ENCODE measurements at regions not wholly inside any gene's neighbourhood (a gene's known extent, or its start where the extent isn't known, plus 50 kb on each side); places are given as distances from the start of the nearest gene placed in this dataset.

DNA sequence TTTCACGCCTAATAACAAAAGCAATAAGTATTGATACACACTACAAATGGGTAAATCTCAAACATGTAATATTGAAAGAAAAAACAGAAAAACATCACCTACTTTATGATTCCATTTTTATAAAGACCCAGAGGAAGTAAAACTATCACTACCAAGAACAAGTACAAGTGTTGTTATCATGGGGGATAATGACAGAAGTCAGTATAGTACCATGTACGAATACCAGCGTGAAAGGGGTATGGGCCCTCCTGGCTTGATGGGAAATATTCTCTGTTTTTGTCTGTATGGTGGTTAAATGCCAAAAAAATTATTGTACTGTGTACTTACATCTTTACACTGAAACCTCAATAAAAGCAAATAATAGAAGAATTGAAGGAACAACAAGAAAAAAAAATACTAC is 665.7 kb downstream of the TMEM182 start:
- Histone ChIP-seq H4K20me1 (ENCODE audit: low read length) (no peaks in the 10 kb centered on the region), H3K9me3 (ENCODE audit: low read length) (no peaks in the 10 kb centered on the region), H3K4me2 (ENCODE audit: low read length) (no peak overlapping the region), H3K27ac (ENCODE audit: low read length) (no peak overlapping the region), H3K9me2 (replicated peaks; ENCODE audit: low read length) (no peaks in the 10 kb centered on the region), H3K4me3 (ENCODE audit: low read length) (no peak overlapping the region), H3K9ac (ENCODE audit: low read length) (no peak overlapping the region), H3K79me2 (ENCODE audit: low read length) (no peaks in the 10 kb centered on the region), H3K4me1 (ENCODE audit: insufficient read depth, low read length) (no peaks in the 10 kb centered on the region), H2AFZ (ENCODE audit: low read length) (no peak overlapping the region), H3F3A (ENCODE audit: low read length, unreplicated experiment) (no peaks in the 10 kb centered on the region), H3K27me3 (ENCODE audit: low read length) (peaks cover 13% of the 10 kb centered on the region; the same call in 1 of the 2 replicates), H3K36me3 (ENCODE audit: low read depth, low read length) (no peaks in the 10 kb centered on the region)
- ChIA-PET POLR2A (ENCODE audit: unreplicated experiment) (no interaction called here), CTCF (no interaction called here)
- TF ChIP-seq EZH2 (IDR thresholded peaks at IDR 0.05; ENCODE audit: low read length, unreplicated experiment), result no peak
- TF ChIP-seq, protein P1, sequence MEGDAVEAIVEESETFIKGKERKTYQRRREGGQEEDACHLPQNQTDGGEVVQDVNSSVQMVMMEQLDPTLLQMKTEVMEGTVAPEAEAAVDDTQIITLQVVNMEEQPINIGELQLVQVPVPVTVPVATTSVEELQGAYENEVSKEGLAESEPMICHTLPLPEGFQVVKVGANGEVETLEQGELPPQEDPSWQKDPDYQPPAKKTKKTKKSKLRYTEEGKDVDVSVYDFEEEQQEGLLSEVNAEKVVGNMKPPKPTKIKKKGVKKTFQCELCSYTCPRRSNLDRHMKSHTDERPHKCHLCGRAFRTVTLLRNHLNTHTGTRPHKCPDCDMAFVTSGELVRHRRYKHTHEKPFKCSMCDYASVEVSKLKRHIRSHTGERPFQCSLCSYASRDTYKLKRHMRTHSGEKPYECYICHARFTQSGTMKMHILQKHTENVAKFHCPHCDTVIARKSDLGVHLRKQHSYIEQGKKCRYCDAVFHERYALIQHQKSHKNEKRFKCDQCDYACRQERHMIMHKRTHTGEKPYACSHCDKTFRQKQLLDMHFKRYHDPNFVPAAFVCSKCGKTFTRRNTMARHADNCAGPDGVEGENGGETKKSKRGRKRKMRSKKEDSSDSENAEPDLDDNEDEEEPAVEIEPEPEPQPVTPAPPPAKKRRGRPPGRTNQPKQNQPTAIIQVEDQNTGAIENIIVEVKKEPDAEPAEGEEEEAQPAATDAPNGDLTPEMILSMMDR (conservative IDR thresholded peaks at IDR 0.05; ENCODE audit: low read depth, low read length), result no peak
- no peak for TF ChIP-seq EZH2phosphoT487 (IDR thresholded peaks at IDR 0.05; ENCODE audit: borderline replicate concordance, low read length)
- intact Hi-C loops (cut with micrococcal nuclease), result no loop called here
- DNase-seq, result no peak
- ATAC-seq, result no peak
- no TSS peak for BruUV-seq (replicated peaks)

- TF ChIP-seq, protein P1 (conservative IDR thresholded peaks at IDR 0.05; ENCODE audit: low read depth, low read length), result no peak
- no peak for TF ChIP-seq EZH2phosphoT487 (IDR thresholded peaks at IDR 0.05; ENCODE audit: borderline replicate concordance, low read length)
- no peak for TF ChIP-seq EZH2 (IDR thresholded peaks at IDR 0.05; ENCODE audit: low read length, unreplicated experiment)
- ATAC-seq, result no peak
- Histone ChIP-seq H2AFZ (ENCODE audit: low read length) (no peak overlapping the region), H3K9ac (ENCODE audit: low read length) (no peak overlapping the region), H4K20me1 (ENCODE audit: low read length) (no peaks in the 10 kb centered on the region), H3F3A (ENCODE audit: low read length, unreplicated experiment) (no peaks in the 10 kb centered on the region), H3K79me2 (ENCODE audit: low read length) (no peaks in the 10 kb centered on the region), H3K4me3 (ENCODE audit: low read length) (no peak overlapping the region), H3K4me2 (ENCODE audit: low read length) (no peak overlapping the region), H3K9me2 (replicated peaks; ENCODE audit: low read length) (no peaks in the 10 kb centered on the region), H3K9me3 (ENCODE audit: low read length) (peaks cover 6% of the 10 kb centered on the region; the same call in 1 of the 2 replicates), H3K27me3 (ENCODE audit: low read length) (peaks cover 13% of the 10 kb centered on the region; the same call in 1 of the 2 replicates), H3K36me3 (ENCODE audit: low read depth, low read length) (no peaks in the 10 kb centered on the region), H3K27ac (ENCODE audit: low read length) (no peak overlapping the region), H3K4me1 (ENCODE audit: insufficient read depth, low read length) (no peaks in the 10 kb centered on the region)
- BruUV-seq (replicated peaks), result no TSS peak
- no peak for DNase-seq
- intact Hi-C loops (cut with micrococcal nuclease), result no loop called here
- CTCF ChIA-PET, result no interaction called here
- POLR2A ChIA-PET (ENCODE audit: unreplicated experiment), result no interaction called here
Observed at GRCh38 chr2:103430191-103430590, 668.4 kb downstream of the TMEM182 start.

DNA sequence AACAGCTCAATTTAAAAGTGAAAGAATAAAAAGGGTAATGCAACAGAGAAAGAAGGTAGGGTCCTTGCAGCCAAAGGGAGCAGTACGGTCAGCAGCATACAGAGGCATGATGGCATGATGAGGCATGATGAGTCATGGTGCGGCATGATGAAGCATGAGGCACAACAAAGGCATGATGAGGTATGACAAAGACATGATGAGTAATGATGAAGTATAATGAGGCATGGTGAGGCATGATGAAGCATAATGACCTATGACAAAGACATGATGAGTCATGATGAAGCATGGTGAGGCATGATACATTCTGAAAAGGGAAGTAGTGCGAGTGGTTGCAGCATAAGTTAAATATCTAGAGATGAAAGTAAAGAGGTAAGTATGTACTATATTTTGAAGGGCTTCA is 673.2 kb downstream of the TMEM182 start:
- Histone ChIP-seq H3K4me1 (ENCODE audit: insufficient read depth, low read length) (no peaks in the 10 kb centered on the region), H3F3A (ENCODE audit: low read length, unreplicated experiment) (no peaks in the 10 kb centered on the region), H4K20me1 (ENCODE audit: low read length) (no peaks in the 10 kb centered on the region), H2AFZ (ENCODE audit: low read length) (no peak overlapping the region), H3K27ac (ENCODE audit: low read length) (no peak overlapping the region), H3K36me3 (ENCODE audit: low read depth, low read length) (no peaks in the 10 kb centered on the region), H3K9me2 (replicated peaks; ENCODE audit: low read length) (no peaks in the 10 kb centered on the region), H3K4me3 (ENCODE audit: low read length) (no peak overlapping the region), H3K9ac (ENCODE audit: low read length) (no peak overlapping the region), H3K4me2 (ENCODE audit: low read length) (no peak overlapping the region), H3K9me3 (ENCODE audit: low read length) (peaks cover 6% of the 10 kb centered on the region; the same call in 1 of the 2 replicates), H3K79me2 (ENCODE audit: low read length) (no peaks in the 10 kb centered on the region), H3K27me3 (ENCODE audit: low read length) (peaks cover 13% of the 10 kb centered on the region; the same call in 1 of the 2 replicates)
- no TSS peak for BruUV-seq (replicated peaks)
- TF ChIP-seq, protein P1 (conservative IDR thresholded peaks at IDR 0.05; ENCODE audit: low read depth, low read length), result no peak
- ATAC-seq, result no peak
- ChIA-PET POLR2A (ENCODE audit: unreplicated experiment) (no interaction called here), CTCF (no interaction called here)
- DNase-seq, result peak; percentile 44
- intact Hi-C loops (cut with micrococcal nuclease), result no loop called here
